Mucosa of descending colon (tissue), 3 donors: ENCODE measurements at regions not wholly inside any gene's neighbourhood (a gene's known extent, or its start where the extent isn't known, plus 50 kb on each side); places are given as distances from the start of the nearest gene placed in this dataset.

Experiments
- ATAC-seq: fragments of 200-7000 bp; cut with Tn5 transposase; one replicate; pipeline ENCODE4 v1.9.1; 2020; ENCODE audit warnings: mild to moderate bottlenecking, moderate library complexity
- DNase-seq, 3 donors: peaks; one replicate each; pipeline ENCODE4 v3.0.0-alpha.2; 2020
- H3K36me3 ChIP-seq: fragments of 200-600 bp; one replicate; pipeline ENCODE4 v1.8.0; 2021; ENCODE audit warnings: low read depth, mild to moderate bottlenecking
- H3K4me1 ChIP-seq: fragments of 200-600 bp; one replicate; pipeline ENCODE4 v1.8.0; 2021; ENCODE audit warnings: low read depth, mild to moderate bottlenecking
- H3K4me3 ChIP-seq: fragments of 200-600 bp; one replicate; pipeline ENCODE4 v1.8.0; 2021; ENCODE audit warnings: mild to moderate bottlenecking
- H3K9me3 ChIP-seq: fragments of 200-600 bp; one replicate; pipeline ENCODE4 v1.8.0; 2021; ENCODE audit warnings: mild to moderate bottlenecking
- intact Hi-C, 2 donors: fragments of 100-400 bp; cut with DNase I in 1 of 2; cut with micrococcal nuclease in 1 of 2; formaldehyde crosslinking; loops; one replicate each; pipeline versions ENCODE4 v1.11.0 to v1.11.1; 2022; cut with DNase I, micrococcal nuclease
- TF ChIP-seq, protein P1 (sequence below): fragments of 200-600 bp; IDR thresholded peaks from one replicate; pipeline ENCODE4 v1.8.0; 2022; ENCODE audit warnings: antibody characterized with exemption, mild to moderate bottlenecking
- donor health status: DM: no; HTN: no; CAD: no; lungs with moderate emphysema.
- donor health status: DM: no; HTN: no; CAD: no.
- donor health status: DM: no; HTN: yes; CAD: no.

DNA sequence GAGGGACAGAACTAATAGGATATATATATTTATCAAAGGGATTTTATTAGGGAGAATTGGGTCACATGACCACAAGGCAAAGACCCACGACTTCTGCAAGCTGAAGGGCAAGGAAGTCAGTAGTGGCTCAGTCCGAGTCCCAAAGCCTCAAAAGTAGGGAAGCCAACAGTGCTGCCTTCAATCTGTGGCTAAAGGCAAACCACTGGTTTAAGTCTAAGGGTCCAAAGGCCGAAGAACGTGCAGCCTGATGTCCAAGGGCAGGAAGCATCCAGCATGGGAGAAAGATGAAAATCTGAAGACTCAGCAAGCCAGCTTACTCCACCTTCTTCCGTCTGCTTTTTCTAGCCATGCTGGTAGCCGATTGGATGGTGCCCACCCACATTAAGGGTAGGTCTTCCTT is 157.9 kb upstream of the CRY1 start:
- ATAC-seq, result no peak
- Histone ChIP-seq H3K4me3 (no peak overlapping the region), H3K9me3 (no peaks in the 10 kb centered on the region), H3K4me1 (no peaks in the 10 kb centered on the region), H3K36me3 (no peaks in the 10 kb centered on the region)
- intact Hi-C loops, result no loop called here
- DNase-seq, result no peak
- TF ChIP-seq, protein P1, sequence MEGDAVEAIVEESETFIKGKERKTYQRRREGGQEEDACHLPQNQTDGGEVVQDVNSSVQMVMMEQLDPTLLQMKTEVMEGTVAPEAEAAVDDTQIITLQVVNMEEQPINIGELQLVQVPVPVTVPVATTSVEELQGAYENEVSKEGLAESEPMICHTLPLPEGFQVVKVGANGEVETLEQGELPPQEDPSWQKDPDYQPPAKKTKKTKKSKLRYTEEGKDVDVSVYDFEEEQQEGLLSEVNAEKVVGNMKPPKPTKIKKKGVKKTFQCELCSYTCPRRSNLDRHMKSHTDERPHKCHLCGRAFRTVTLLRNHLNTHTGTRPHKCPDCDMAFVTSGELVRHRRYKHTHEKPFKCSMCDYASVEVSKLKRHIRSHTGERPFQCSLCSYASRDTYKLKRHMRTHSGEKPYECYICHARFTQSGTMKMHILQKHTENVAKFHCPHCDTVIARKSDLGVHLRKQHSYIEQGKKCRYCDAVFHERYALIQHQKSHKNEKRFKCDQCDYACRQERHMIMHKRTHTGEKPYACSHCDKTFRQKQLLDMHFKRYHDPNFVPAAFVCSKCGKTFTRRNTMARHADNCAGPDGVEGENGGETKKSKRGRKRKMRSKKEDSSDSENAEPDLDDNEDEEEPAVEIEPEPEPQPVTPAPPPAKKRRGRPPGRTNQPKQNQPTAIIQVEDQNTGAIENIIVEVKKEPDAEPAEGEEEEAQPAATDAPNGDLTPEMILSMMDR, result no peak

DNA sequence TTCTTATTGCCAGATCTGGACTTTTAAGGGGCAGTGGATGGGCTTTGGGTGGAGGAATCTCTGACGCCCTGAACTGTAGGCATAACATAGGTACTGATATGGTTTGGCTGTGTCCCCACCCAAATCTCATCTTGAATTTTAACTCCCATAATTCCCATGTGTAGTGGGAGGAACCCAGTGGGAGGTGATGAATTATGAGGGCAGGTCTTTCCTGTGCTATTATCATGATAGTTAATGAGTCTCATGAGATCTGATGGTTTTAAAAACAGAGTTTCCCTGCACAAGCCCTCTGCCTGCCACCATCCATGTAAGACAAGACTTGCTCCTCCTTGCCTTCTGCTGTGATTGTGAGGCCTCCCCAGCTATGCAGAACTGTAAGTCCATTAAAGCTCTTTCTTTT is 160.0 kb upstream of the CRY1 start:
- no peaks in the 10 kb centered on the region for H3K9me3 ChIP-seq
- DNase-seq (no peak), ATAC-seq (no peak)
- intact Hi-C loops, result no loop called here
- H3K36me3 ChIP-seq, result no peaks in the 10 kb centered on the region
- no peak overlapping the region for H3K4me3 ChIP-seq
- TF ChIP-seq, protein P1, result no peak
- no peaks in the 10 kb centered on the region for H3K4me1 ChIP-seq

DNA sequence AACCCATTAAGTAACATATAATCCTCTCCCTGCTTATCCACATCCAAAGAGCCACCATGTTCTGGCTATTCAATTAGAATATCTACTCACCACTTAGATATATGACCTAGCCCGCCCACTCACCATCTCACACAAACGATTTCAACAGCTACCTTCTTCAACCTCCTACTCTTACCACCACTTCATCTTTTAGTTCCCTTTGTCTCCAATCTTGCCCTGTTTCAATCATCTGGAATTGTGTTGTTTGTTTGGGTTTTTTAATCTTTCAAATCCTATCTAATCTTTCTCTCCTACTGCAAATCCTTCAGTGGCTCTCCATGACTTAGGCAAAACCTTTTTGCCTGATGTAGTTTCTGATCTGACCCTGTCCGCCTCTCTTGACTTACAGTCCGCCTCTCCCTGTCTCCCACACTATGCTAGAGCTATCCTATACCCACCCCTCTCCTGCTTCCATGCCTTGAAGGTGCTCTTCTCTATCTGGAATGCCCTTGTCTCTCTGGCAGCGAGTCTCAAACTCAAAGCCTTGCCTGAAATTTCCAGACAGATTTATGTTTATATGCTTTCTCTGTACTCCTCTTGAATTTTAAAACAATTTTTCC is 161.0 kb upstream of the CRY1 start:
- H3K4me1 ChIP-seq, result no peaks in the 10 kb centered on the region
- intact Hi-C loops, result no loop called here
- no peaks in the 10 kb centered on the region for H3K36me3 ChIP-seq
- H3K9me3 ChIP-seq, result no peaks in the 10 kb centered on the region
- TF ChIP-seq, protein P1, result no peak
- H3K4me3 ChIP-seq, result no peak overlapping the region
- DNase-seq (no peak), ATAC-seq (no peak)

DNA sequence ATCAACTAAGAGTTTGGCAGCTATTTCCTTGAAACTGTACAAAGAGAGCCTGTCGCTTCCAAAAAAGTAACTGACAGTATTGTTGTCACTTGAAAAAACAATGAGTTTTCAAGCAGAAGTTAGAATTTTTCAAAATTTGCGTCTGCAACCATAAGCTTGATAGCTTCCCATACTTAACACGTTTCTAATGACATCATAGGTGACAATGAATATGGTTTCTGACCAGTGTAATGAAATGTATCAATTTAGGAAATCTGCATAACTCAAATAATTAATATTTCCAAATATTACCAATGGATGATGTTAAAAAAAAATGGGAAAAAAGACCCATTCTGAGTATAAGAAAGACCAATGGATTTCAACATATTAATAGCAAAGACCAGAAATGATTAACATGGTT is 165.4 kb upstream of the CRY1 start:
- no peak for DNase-seq
- no peaks in the 10 kb centered on the region for H3K36me3 ChIP-seq
- TF ChIP-seq, protein P1, result no peak
- H3K4me1 ChIP-seq, result no peaks in the 10 kb centered on the region
- ATAC-seq, result no peak
- H3K9me3 ChIP-seq, result peaks cover 2% of the 10 kb centered on the region
- intact Hi-C loops, result no loop called here
- no peak overlapping the region for H3K4me3 ChIP-seq

DNA sequence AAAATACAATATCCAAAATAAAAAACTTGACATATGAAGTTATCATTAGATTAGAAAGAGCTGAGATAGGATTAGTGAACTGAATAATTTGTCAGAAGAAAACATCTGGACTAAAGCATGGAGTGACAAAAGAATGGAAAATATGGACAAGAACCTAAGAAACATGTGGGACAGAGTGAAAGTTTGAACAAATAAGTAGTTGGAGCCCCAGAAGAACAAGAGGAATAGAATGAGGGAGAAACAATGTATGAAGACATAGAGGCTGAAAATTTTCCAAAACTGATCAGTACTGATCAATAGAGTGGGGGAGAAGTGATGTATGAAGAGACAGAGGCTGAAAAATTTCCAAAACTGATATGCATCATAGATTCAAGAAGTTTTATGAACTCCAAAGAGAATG is 170.6 kb upstream of the CRY1 start:
- Histone ChIP-seq H3K9me3 (peaks cover 5% of the 10 kb centered on the region), H3K36me3 (no peaks in the 10 kb centered on the region), H3K4me1 (no peaks in the 10 kb centered on the region), H3K4me3 (no peak overlapping the region)
- intact Hi-C loops, result no loop called here
- DNase-seq (no peak), ATAC-seq (no peak)
- TF ChIP-seq, protein P1, result no peak

DNA sequence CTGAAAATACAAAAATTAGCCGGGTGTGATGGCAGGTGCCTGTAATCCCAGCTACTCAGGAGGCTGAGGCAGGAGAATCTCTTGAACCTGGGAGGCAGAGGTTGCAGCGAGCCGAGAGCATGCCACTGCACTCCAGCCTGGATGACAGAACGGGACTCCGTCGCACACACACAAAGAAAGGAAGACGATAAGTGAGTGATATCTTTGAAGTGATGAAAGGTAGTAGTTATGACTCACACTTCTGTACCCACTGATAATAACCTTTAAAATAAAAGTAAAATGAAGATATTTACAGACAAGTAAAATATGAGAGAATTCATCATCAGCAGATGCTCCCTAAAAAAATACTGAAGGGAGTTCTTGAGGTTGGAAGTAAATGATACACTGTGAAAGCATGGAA is 171.3 kb upstream of the CRY1 start:
- DNase-seq (no peak), ATAC-seq (no peak)
- Histone ChIP-seq H3K36me3 (no peaks in the 10 kb centered on the region), H3K4me1 (no peaks in the 10 kb centered on the region), H3K9me3 (peaks cover 5% of the 10 kb centered on the region), H3K4me3 (no peak overlapping the region)
- intact Hi-C loops, result no loop called here
- TF ChIP-seq, protein P1, result no peak
